Endothelial cell of umbilical vein (primary cell): ENCODE measurements at regions not wholly inside any gene's neighbourhood (a gene's known extent, or its start where the extent isn't known, plus 50 kb on each side); places are given as distances from the start of the nearest gene placed in this dataset.

Experiments used
- BruUV-seq: library from RNA; stranded (reverse); fragments of 400-500 nt; replicated peaks from 2 replicates; lab custom pipeline; 2021; lab: Mats Ljungman, UMichigan
- CTCF ChIA-PET: fragments of 300-600, 350-600 bp; sonication (Branson Sonifier 250); formaldehyde crosslinking; loops from one replicate; lab custom pipeline; 2021; ENCODE audit warnings: antibody characterized with exemption, inconsistent platforms; lab: Charles Lee
- POLR2A ChIA-PET: fragments of 300-600, 350-600 bp; sonication (Branson Sonifier 250); formaldehyde crosslinking; loops from one replicate; lab custom pipeline; 2021; ENCODE audit warnings: antibody characterized with exemption, inconsistent platforms; lab: Charles Lee
- DNase-seq: peaks from one replicate; pipeline ENCODE4 v3.0.0-alpha.2; 2011; ENCODE audit warnings: low read depth, low spot score
- FAIRE-seq: peaks from 2 replicates; lab custom pipeline; 2011; peaks lifted over from hg19 to GRCh38; lab: Jason Lieb, UNC
- H2AFZ ChIP-seq: 2 replicates; pipeline ENCODE4 v1.6.0; 2012; ENCODE audit warnings: low read depth, low read length, control low read depth, inconsistent platforms
- H3K27ac ChIP-seq: 2 replicates; pipeline ENCODE4 v1.5.1; 2011; ENCODE audit warnings: low read depth, mild to moderate bottlenecking, control low read depth, low read length, moderate library complexity; ENCODE audit not compliant: insufficient read depth
- H3K27me3 ChIP-seq, 2 experiments: 2 replicates each; pipeline versions ENCODE4 v1.6.0 to v1.6.1; 2011; ENCODE audit warnings: low read length in 2 of 2, mixed read lengths in 1 of 2; ENCODE audit not compliant: control insufficient read depth in 2 of 2, insufficient read depth in 2 of 2
- H3K36me3 ChIP-seq, 2 experiments: 2 replicates in 1 of 2; 3 replicates in 1 of 2; pipeline ENCODE4 v1.5.1; 2011; ENCODE audit warnings: low read length in 2 of 2, mild to moderate bottlenecking in 1 of 2, moderate library complexity in 1 of 2; ENCODE audit not compliant: control insufficient read depth in 2 of 2, insufficient read depth in 2 of 2; ENCODE audit errors: extremely low read depth in 1 of 2
- H3K4me1 ChIP-seq: 3 replicates; pipeline ENCODE4 v1.5.1; 2011; ENCODE audit warnings: mild to moderate bottlenecking, low read length; ENCODE audit not compliant: control insufficient read depth, insufficient read depth; ENCODE audit errors: extremely low read depth
- H3K4me2 ChIP-seq: 2 replicates; pipeline ENCODE4 v1.6.1; 2011; ENCODE audit warnings: low read length, control low read depth, mixed read lengths; ENCODE audit not compliant: insufficient read depth
- H3K4me3 ChIP-seq, 3 experiments: fragments of 200-600 bp in 1 of 3; sonication (generic), shearing (Covaris generic) in 1 of 3; replicated peaks in 1 of 3; 2 replicates each; pipeline ENCODE4 v1.5.1; 2011 to 2016; ENCODE audit warnings: control low read depth in 3 of 3, low read length in 3 of 3, mild to moderate bottlenecking in 2 of 3, inconsistent platforms in 1 of 3, low read depth in 1 of 3, moderate library complexity in 1 of 3; ENCODE audit not compliant: insufficient read depth in 1 of 3
- H3K79me2 ChIP-seq: 2 replicates; pipeline ENCODE4 v1.6.0; 2012; ENCODE audit warnings: low read length, inconsistent platforms; ENCODE audit not compliant: control insufficient read depth, insufficient read depth
- H3K9ac ChIP-seq: replicated peaks from 2 replicates; pipeline ENCODE3; 2011; ENCODE audit warnings: low read length, control low read depth; ENCODE audit not compliant: insufficient read depth; ENCODE audit errors: extremely low read depth
- H3K9me1 ChIP-seq: replicated peaks from 3 replicates; pipeline ENCODE4 v1.6.0; 2011; ENCODE audit warnings: mild to moderate bottlenecking, low read length; ENCODE audit not compliant: control insufficient read depth, insufficient read depth; ENCODE audit errors: extremely low read depth
- H3K9me3 ChIP-seq: replicated peaks from 2 replicates; pipeline ENCODE4 v1.5.1; 2012; ENCODE audit warnings: low read length, inconsistent platforms; ENCODE audit not compliant: control insufficient read depth, insufficient read depth
- H4K20me1 ChIP-seq: replicated peaks from 2 replicates; pipeline ENCODE3; 2011; ENCODE audit warnings: mild to moderate bottlenecking, low read length; ENCODE audit not compliant: control insufficient read depth, insufficient read depth; ENCODE audit errors: extremely low read depth
- CTCF ChIP-seq, 2 donors: IDR thresholded peaks; 1 replicate in 1 of 2; 2 replicates in 1 of 2; pipeline ENCODE4 v1.5.1; 2011; ENCODE audit warnings: low read length in 2 of 2, mild to moderate bottlenecking in 2 of 2, moderate library complexity in 2 of 2, control low read depth in 1 of 2, inconsistent platforms in 1 of 2, low read depth in 1 of 2; ENCODE audit not compliant: insufficient read depth in 1 of 2; ENCODE audit errors: extremely low read depth in 1 of 2
- EZH2 ChIP-seq: IDR thresholded peaks from 2 replicates; pipeline ENCODE4 v1.6.1; 2012; ENCODE audit warnings: borderline replicate concordance, low read depth, mild to moderate bottlenecking, moderate library complexity, low read length, inconsistent platforms; ENCODE audit not compliant: severe bottlenecking
- FOS ChIP-seq: IDR thresholded peaks from 2 replicates; pipeline ENCODE4 v1.6.1; 2011; ENCODE audit warnings: mild to moderate bottlenecking, low read length, moderate library complexity, borderline replicate concordance; ENCODE audit not compliant: insufficient read depth
- GATA2 ChIP-seq: IDR thresholded peaks from 2 replicates; pipeline ENCODE4 v1.7.0; 2011; ENCODE audit warnings: low read depth, mild to moderate bottlenecking, moderate library complexity, mixed read lengths, low read length; ENCODE audit not compliant: insufficient read length, insufficient read depth
- JUN ChIP-seq: IDR thresholded peaks from 2 replicates; pipeline ENCODE4 v1.6.1; 2011; ENCODE audit warnings: borderline replicate concordance, low read depth; ENCODE audit not compliant: insufficient read length, insufficient read depth
- MAX ChIP-seq: IDR thresholded peaks from 2 replicates; pipeline ENCODE4 v1.6.1; 2011; ENCODE audit not compliant: insufficient read depth, insufficient read length
- MYC ChIP-seq: IDR thresholded peaks from one replicate; pipeline ENCODE4 v1.6.1; 2011; ENCODE audit warnings: mild to moderate bottlenecking, low read depth, low read length
- POLR2A ChIP-seq: IDR thresholded peaks from 2 replicates; pipeline ENCODE4 v1.6.1; 2012; ENCODE audit warnings: low read depth, mild to moderate bottlenecking, control low read depth, low read length
- POLR2AphosphoS5 ChIP-seq: IDR thresholded peaks from 2 replicates; pipeline ENCODE4 v1.6.1; 2012; ENCODE audit warnings: low read depth, mild to moderate bottlenecking, control low read depth, low read length, moderate library complexity; ENCODE audit not compliant: insufficient read depth
- dilution Hi-C: fragments of 300-500 bp; cut with MboI; formaldehyde crosslinking; loops from one replicate; pipeline ENCODE4 v1.15.0; 2019; ENCODE audit warnings: low sequenced_read_pairs; ENCODE audit not compliant: extremely low pct_ligation_motif_present
- intact Hi-C: fragments of 100-400 bp; cut with micrococcal nuclease; formaldehyde crosslinking; loops from one replicate; pipeline ENCODE4 v1.10.0; 2022

- H3K9ac ChIP-seq: no peak overlapping the region
- H3K27ac ChIP-seq: peak overlapping the region; percentile 93
- peaks cover 4 to 18% of the 10 kb centered on the region in 2 experiments for H3K36me3 ChIP-seq
- intact Hi-C loops: no loop called here
- CTCF ChIA-PET: interaction anchor here (1.1 to 3.7 kb wide), 3 partner anchors 8 to 135 kb away, joined by 3 to 50 read pairs (median 4); no protein-coding TSS in a partner anchor
- H2AFZ ChIP-seq: no peak overlapping the region
- no peak overlapping the region for H3K4me3 ChIP-seq
- no peaks in the 10 kb centered on the region for H3K9me3 ChIP-seq
- peaks cover 81% of the 10 kb centered on the region for H3K79me2 ChIP-seq
- peaks cover 79% of the 10 kb centered on the region for H3K4me1 ChIP-seq
- BruUV-seq: no TSS peak
- dilution Hi-C loops: no loop called here
- no peak overlapping the region for H3K4me2 ChIP-seq
- TF ChIP-seq JUN (no peak), POLR2AphosphoS5 (peak; percentile 10)
- FAIRE-seq (no peak), DNase-seq (no peak)
- H3K27me3 ChIP-seq: no peaks in the 10 kb centered on the region
- H4K20me1 ChIP-seq: no peaks in the 10 kb centered on the region
- POLR2A ChIA-PET: interaction anchor here (0.5 to 0.9 kb wide), 2 partner anchors 13 to 20 kb away, joined by 3 to 5 read pairs; no protein-coding TSS in a partner anchor
- H3K9me1 ChIP-seq: no peaks in the 10 kb centered on the region
Measured at GRCh38 chr12:124383028-124383427, 88.1 kb downstream of the RFLNA start.

DNA sequence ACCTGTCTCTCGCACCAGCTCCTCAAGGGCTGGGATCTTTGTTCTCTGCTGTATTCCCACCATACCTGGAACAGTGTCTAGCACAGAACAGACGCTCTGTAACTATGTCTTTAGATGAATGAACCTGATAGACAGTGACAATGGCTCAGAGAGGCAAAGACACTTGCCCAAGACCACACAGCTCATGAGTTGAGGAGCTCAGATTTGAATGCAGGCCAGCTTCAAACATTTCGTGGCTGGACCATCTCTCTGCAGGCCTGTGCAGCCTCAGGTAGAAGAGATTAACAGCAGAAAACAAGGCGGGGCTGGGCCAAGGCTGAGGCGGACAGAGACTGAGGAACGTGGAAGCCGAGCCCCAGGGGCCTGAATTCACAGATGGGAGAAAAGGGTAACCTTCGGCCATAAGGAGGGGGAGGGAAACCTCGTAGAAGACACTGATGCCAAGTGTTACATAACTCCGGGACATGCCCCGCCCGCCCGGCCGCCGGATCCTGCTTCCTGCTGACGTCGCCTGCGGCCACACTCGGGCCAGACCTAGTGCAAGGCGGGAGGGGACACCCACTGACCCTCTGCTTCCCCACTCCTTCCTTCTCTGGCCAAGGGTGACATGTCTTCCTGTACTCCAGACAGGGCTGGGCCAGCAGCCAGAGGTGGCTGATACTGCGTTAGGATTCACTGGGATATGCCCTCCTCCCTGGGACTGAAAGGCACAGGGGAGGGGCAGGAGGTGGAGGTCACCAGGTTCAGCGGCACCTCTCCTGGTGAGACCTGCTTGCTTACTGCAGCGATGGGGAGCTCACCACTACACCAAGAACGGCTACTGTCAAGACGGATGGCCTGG lies 86.8 kb downstream of the RFLNA start:
- POLR2A ChIA-PET: interaction anchor here (1.7 kb wide), 1 partner anchor 7 kb away, joined by 11 read pairs; no protein-coding TSS in a partner anchor
- FAIRE-seq (peak; percentile 99), DNase-seq (peak; percentile 85)
- Histone ChIP-seq H3K9ac (peak overlapping the region; percentile 65), H2AFZ (no peak overlapping the region), H3K9me1 (no peaks in the 10 kb centered on the region), H3K4me1 (peaks cover 74% of the 10 kb centered on the region), H3K4me3 (no peak overlapping the region), H3K79me2 (peaks cover 76% of the 10 kb centered on the region), H4K20me1 (no peaks in the 10 kb centered on the region), H3K36me3 (peaks cover 7 to 26% of the 10 kb centered on the region in 2 experiments), H3K27me3 (no peaks in the 10 kb centered on the region), H3K9me3 (no peaks in the 10 kb centered on the region), H3K27ac (peak overlapping the region; percentile 93), H3K4me2 (peak overlapping the region; percentile 21)
- CTCF ChIA-PET: interaction anchor here (0.7 to 3.7 kb wide), 8 partner anchors 8 to 328 kb away, joined by 3 to 53 read pairs (median 5); no protein-coding TSS in a partner anchor
- dilution Hi-C loops: no loop called here
- intact Hi-C loops: loop anchor here (2.0 kb wide), 5 partner anchors 85 to 535 kb away; partner anchors contain the start of gene NCOR2
- no TSS peak for BruUV-seq
- TF ChIP-seq CTCF (IDR thresholded peaks at IDR 0.05; ENCODE audit: extremely low read depth in 1 of 2, insufficient read depth in 1 of 2, low read depth in 1 of 2, low read length in 2 of 2) (no peak), EZH2 (no peak), JUN (peak; percentile 19), MAX (no peak), GATA2 (peak; percentile 26), MYC (peak; percentile 62), POLR2A (peak; percentile 71), POLR2AphosphoS5 (peak; percentile 95), FOS (peak; percentile 70)
